GM21529 (cell line): ENCODE measurements at regions not wholly inside any gene's neighbourhood (a gene's known extent, or its start where the extent isn't known, plus 50 kb on each side); places are given as distances from the start of the nearest gene placed in this dataset.

Experiments
- ATAC-seq: cut with Tn5 transposase; IDR thresholded peaks from one replicate; pipeline ENCODE4 v1.9.1; 2021; ENCODE audit not compliant: unreplicated experiment

DNA sequence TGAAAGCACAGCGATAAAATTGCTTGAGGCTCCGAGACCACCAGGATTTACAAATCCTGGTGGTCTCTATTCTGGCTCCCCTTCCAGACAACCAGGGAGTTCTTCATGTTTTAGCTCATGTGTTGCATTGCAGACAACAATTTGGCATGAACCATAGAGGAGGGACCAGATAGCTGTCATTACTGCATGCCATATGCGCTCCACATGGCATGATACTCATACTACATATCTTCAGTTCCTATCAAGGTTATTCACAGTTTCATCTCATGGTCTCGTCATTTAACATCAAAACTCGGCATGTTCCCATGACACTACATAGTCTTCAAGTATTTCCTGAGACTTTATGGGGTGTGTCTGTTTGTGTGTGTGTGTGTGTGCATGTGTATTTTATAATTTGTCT, 220.3 kb downstream of the OR13H1 start:
- ATAC-seq = no peak

DNA sequence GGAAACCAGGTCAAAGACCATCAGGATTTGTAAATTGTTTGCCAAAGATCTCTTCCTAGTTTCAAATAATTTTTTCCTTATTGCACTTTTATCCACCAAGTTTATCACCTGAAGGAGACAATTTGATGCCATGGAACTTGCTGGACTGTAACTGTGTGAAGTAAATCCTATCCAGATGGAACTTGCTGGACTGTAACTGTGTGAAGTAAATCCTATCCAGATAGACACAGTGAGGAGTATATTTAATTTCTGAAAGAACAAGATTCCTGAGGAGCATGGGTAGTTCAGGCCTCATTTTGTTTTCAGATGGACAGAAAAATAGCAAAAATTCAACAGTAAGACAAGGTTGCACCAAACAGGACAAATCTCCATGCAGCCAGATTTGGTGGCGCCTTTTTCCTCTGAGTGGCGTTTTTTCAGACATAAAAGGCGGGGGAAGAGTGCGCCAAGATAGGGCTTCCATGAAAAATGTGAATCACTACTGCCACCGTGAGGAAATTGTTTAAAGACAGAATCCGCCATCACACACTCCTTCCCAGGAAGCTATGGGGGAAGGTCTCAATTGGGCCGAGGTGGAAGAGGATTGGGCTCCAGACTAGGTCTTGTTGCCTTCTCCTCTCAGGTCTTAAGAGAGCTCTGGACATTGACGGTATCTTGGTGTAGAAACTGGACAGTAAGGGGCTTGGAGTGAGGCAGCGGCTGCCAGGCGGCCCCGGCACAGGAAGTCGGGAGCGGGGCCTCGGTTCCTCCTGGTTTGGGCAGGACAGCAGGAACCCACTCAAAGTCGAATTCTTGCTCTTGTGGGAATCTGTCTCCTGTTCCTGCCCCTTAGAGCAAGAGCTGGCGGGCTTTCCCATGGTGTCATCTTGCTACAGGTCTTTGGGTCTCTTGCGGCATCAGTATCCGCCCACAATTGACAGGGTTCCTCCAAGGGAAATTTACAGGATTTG, 234.7 kb downstream of the OR13H1 start:
- peak; percentile 72 for ATAC-seq

DNA sequence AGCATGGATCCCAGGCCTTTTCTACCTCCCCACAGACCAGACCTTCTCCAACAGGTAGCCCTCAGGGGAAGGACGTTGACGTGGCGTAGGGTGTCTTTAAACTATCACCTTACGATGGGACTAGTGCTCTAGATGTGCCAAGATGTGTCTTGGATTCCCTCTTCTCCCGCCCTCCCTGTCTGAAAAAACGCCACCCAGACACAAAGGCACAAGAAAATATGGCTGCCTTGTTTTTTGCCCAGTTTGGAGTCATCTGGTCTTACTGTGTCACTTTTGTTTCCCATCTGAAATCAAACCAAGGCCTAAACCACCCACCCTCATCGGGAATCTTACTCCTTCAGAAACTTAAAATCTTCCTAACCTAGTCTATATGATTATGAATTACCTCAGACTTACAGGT, 235.4 kb downstream of the OR13H1 start:
- ATAC-seq = no peak

DNA sequence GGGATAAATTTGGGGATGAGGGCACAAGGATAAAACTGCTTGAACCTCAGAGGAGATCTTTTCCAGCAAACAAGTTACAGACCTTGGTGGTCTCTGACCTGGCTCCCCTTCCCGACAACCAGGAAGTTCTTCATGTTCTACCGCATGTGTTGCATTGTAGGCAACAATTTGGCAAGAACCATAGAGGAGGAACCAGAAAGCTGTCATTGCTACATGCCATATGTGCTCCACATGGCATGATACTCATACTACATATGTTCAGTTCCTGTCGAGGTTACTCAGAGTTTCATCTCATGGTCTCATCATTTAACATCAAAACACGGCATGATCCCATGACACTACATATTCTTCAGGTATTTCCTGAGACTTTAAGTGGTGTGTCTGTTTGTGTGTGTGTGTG, 235.9 kb downstream of the OR13H1 start:
- ATAC-seq = no peak

DNA sequence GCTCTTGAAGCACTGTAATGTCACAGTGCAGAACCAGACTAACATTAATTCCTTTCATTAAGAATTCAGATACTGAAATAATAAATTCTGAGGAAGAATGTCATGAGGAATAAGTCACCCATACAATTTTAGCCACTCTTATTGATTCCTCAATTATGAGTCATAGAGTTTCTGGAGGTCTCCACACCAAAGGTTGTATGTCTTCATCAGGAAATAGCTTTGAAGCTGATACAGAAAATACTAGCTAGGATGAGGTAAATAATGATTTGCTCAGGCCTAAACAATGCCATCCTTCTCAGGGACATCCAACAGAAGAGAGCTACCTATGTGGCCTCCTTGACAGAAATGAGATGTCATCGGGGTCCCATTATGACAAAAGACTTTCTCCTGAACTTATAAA, 238.8 kb downstream of the OR13H1 start:
- no peak for ATAC-seq

DNA sequence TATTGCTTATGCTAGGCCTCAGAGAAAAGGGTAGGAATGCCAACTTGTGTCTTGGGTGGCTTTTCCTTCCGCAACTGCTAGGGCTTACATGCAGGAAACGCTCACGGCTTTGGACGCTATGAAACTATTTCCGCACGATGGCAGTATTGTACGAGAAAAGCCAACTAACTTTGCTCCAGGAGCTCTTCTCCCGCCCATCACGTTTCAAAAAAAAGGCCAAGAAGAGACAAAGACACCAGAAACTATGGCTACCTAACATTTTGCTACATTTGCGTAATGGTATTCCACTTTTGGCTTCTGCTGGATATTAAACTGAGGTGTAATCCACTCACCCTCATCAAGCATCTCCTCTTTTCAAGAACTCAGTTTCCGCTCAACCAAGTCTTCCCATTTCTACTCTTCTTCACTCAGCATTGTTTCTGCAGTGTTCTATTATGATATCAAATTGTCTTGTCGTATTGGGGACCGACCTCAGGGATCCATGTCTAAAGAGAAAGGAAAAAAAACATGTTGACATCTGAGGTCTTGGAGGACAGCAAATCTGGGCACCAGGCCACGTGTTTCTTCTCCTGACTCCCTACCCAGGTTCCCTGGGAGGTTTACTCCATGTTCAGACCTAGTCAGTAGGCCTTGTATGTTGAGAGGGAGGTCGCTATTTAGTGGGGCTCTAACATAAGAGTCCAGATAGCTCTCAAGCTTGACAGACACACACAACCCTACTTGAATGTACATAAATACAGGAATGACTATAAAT, 239.4 kb upstream of the STK26 start:
- ATAC-seq = peak; percentile 57

DNA sequence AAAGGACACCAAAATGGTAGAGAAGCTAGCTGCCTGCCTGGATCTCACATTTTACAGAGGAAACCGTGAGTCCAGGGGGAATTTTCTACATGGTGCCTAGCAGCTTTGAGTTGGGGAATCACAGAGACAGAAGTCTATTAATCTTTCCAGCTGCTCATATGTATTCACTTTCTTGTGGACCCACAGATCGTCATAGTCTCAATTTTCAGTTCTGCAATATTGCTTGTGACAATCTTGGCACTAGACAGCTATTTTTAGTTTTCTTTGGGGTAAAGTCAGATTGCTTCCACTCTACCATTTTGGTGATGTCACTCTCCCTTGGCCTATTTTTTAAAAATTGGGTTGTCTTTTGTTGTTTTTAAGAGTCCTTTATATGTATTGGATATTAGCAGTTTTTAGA, 233.4 kb upstream of the STK26 start:
- peak; percentile 40 for ATAC-seq

DNA sequence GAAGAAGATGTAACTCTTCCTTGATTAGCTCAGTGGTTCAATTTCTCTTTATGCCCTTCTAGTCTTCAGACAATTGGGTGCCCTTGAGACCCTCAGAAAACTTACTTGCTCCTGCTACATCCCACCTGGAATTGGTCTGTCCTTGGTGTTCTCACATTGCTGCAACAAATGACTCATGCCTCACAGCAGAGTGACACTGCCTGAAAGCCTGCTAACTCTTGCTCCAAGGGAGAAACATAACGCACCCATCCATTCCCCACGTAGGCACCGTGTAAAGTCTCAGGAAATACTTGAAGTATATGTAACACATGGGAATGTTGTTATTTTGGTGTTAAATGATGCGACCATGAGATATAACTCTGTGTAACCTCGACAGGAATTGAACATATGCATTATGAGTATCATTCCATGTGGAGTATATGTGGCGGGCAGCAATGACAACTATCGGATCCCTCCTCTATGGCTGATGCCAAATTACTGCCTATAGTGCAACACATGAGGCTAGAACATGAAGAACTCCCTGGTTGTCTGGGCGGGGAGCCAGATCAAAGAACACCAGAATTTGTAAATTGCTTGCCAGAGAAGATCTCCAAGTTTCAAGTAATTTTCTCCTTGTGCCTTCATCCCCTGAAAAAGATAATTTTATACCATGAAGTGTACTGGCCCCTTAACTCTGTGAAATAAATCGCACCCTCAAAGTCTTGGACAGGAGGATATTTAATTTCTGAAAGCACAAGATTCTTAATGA, 231.3 kb upstream of the STK26 start:
- ATAC-seq = no peak

DNA sequence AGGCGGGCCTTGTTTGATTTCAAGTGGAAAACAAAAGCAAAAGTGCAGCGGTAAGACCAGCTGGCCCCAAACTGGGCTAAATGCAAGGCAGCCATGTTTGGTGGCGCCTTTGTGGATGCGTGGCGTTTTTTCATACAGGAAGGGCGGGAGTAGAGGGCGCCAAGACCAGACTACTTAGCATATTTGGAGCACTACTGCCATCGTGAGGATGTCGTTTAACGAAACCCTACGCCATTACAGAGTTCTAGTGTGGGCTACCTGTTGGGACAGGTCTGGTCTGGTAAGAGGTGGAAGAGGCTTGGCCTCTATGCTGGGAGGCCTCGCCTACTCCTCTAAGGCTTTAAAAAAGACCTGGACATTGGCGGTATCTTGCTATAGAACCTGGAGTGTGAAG, 230.7 kb upstream of the STK26 start:
- ATAC-seq = peak; percentile 70

DNA sequence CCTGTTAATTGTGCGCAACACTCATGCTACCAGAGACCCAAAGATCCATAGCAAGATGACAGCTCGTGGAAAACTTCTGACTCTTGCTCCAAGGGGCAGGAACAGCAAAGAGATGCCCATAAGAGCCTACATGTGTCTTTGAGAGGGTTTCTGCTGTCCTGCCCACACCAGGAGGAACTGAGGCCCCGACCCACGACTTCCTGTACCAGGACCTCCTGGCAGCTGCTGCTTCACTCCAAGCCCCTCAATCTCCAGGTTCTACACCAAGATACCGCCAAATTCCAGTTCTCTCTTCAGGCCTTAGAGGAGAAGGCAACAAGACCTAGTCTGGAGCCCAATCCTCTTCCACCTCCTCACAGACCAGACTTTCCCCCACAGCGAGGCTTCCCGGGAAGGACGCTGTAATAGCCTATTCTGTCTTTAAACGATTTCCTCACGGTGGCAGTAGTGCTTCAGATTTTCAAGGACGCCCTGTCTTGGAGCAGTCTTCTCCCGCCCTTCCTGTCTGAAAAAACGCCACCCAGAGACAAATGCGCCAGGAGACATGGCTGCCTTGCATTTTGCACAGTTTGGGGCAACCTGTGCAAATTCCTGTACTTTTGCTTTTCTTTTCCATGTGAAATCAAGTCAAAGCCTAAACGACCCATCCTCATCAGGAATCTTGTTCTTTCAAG, 230.2 kb upstream of the STK26 start:
- ATAC-seq = peak; percentile 55

DNA sequence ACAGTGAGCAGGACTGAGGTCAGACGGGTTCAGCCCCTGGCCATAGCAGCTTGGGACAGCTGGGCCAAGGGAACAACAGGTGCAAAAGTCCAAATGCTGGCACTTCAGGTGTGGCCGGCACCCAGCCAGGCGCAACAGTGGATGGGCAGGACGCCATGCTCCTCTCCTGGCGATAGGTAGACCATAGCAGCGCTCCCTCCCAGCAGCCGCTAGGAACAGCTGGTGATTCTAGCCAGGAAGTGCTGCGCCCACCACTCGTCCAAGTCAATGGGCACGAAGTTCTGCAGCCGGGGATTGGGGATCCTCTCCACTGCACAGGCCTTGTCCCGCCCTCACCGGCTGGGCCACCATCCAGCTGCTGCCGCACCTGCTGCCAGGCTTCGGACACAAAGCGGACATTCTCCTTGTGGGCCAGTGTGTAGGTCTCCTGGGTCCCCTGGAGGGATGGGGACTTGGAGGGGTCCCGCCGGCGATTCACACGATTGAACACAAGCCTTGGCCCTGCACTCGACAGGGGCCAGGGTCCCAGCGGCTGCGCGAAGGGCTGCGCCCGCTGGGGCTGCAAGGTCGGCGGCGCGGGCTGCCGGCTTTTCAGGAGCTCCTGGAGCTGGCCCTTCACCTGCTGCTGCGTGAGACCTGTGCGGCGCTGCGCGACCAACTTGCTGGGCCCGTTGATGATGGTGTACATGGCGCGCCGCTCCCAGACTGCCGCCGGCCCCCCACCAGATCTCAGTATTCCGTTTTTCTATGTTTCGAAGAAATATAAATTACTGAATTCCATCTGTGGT, 227.5 kb upstream of the STK26 start:
- ATAC-seq = no peak

DNA sequence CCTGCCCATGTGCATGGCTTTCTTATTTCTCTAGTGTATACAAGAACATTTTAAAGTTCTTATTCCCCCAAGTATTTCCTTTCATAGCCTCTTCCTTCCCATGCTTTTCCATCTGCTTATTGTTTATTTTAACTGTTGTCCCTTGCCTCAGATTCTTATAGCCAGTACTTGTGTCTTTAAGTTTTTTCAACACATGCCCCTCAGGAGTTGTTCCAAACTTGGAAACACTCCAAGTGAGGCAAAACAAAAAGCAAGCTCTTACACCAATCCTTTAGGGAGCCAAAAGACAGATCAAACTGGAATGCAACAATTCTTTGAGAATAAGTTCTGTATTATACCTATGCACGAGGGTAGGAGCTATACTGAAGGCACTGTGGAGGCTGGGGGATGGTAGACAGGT, 222.0 kb upstream of the STK26 start:
- ATAC-seq = no peak

DNA sequence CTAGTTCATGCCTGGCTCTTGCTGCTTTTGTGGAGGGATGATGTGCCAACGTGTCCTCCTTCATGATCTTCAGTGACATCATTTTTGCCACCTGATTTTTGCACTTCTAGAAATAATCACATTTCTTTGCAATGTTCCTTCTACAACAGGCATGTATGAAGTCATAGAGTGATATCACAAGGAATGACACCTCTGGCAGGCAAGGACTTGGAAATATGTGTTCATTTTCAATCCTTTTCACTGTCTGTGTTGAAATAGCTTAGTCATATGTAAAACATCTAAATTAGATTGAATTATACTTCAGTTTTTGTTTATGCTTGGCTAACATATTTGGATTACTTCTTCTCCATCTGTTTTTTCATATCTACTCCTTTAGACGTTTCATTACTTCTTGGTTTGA, 221.2 kb upstream of the STK26 start:
- no peak for ATAC-seq

DNA sequence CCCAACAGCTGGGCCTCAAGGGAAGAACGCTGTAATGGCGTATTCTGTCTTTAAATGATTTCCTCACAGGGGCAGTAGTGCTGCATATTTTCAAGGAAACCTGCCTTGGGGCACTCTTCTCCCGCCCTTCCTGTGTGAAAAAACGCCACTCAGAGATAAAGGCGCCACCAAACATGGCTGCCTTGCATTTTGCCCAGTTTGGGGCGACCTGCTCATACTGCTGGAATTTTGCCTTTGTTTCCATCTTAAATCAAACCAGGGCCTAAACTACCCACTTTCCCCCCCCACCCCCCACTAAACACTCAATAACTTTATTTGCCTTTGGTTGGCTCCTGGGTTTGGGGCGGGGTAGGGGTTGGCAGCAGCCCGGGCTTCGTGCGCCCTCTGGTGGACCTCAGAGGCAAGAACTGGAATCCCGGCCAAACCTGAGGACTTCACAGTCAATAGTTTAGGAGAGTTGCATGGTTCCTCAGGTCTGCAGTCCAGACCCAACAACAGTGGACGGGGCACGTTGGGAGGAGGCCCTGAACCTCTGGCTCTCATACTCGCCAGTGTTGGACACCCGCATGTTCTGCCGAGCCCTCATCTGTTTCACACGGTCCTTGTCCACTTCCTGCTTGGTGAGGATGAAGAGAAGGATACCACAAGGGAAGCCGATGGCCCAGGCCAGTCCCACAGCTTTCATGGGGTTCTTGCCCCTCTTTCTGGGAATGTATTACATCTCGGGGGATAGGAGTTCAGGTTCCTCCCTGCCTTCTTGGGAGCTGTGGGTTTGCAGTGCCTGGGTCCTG, 220.1 kb upstream of the STK26 start:
- peak; percentile 85 for ATAC-seq

DNA sequence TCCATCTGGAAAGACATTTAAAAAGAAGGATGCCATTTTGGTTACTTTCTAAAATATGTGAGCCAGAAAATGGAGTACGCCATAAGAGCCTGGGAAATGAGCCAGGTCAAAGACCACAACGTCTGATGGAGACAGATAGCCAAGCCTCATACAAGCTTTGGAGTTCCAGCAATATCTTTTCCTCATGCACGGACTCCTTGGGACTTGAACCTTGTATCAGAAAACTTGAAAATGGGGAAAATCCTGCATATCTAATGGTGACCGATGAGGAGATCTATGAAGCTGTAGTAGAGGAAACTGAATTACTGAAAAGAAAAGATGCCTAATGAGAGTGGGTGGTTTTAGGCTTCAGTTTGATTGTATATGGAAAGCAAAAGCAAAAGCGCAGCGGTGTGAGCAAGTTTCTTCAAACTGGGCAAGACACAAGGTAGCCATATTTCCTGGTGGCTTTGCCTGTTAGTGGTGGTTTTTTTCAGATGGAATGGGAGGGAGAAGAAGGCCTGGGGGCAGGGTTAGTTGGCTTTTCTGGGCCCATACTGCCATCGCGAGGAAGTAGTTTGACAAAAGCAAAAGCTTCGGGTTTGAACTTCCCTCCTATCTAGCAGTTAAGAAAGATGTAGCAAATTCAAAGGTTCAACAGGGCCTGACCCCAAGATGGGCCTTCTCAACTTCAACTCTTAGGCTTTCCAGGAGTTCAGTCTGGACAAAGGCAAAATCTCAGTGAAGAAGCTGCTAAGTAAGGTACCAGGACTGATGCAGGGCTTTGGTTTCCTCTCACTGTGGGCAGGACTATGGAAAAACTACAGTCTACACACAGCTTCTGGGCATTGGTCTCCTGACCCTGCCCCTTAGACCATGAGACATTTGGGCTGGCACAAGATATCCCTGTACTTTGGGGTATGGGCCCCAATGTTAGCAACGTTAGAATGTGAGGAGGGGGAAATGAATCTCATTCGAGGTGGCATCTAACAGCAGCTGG, 210.0 kb upstream of the STK26 start:
- ATAC-seq = peak; percentile 87

DNA sequence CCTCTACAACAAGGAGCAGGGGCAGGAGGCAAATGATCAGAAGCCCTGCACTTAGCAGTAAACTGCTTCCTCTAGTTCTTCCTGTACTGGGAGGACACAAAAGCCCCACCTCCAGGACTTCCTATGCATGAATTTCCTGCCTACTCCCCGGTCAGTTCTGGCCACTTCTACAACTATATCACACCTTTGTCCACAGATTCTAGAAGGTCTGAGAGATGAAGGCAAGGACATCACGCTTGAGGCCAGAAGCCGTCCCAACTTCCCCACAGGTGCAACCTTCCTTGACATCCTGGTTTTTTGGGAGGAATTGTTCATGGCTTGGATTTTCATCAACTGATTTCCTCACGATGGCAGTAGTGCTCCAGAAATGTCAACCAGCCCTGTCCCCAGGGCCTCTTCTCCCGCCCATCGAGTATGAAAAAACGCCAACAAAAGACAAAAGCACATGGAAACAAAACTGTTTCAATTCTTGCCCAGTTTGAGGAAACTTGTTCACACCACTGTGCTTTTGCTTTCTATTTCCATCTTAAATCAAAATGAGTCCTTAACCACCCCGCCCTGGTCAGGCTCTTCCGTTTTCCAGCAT, 206.5 kb upstream of the STK26 start:
- peak; percentile 58 for ATAC-seq

DNA sequence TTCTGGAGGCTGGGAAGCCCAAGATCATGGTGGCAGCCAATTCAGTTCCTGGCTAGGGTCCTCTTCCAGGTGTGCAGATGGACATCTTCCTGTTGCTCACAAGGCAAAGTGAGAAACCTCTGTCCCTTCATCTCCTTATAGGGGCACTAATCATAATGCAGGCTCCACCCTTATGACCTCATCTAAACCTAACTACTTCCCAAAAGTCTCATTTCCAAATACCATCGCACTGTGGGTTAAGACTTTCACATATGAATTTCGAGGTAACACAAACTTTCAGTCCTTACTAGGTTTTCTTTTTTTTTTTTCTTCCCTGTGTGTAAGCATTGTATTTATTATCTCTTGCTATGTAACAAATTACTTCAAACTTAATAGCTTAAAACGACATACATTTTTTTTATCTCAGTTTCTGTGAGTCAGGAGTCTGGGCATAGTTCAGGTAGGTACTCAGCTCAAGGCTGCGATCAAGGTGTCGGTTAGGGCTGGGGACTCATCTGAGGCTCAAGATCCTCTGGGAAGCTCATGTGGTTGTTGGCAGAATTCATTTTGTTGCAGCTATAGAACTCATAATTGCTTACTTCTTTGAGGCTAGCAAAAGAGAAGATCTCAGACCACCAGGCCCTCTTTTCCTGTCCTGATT, 204.7 kb upstream of the STK26 start:
- no peak for ATAC-seq
